ENCODE measurements at regions not wholly inside any gene's neighbourhood (a gene's known extent, or its start where the extent isn't known, plus 50 kb on each side); places are given as distances from the start of the nearest gene placed in this dataset.

DNA sequence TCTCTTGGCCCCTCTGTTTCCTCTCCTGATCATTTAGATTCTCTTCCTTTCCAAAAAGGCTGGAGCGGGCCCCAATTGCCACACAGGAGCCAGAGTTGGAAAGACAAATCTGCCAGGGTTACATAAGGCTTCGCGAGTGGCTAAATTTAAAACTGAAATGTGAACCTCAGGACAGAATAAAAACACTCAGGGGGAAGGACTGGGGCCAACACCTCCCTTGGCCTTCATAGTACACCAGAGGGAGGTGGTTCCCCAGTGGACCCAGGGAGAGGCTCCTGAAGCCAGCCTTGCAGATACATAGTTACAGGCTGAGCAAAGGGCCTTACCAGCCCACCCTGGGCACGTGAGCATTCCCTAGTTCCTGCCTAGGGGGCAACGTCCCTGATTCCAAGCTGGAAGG lies 150.1 kb downstream of the MN1 start:
- H3K27ac Mint-ChIP-seq (ENCODE audit: unreplicated experiment): no peak overlapping the region
- Histone ChIP-seq H3K27ac (ENCODE audit: low read depth, low read length) (no peak overlapping the region), H3K4me3 (ENCODE audit: insufficient read depth, low read depth, low read length) (no peak overlapping the region), H4K20me1 (ENCODE audit: insufficient read depth, low read length) (no peaks in the 10 kb centered on the region), H3K4me1 (ENCODE audit: insufficient read depth, low read length) (no peaks in the 10 kb centered on the region), H3K9ac (ENCODE audit: low read length) (no peak overlapping the region), H3K36me3 (ENCODE audit: insufficient read depth, low read length) (no peaks in the 10 kb centered on the region), H3K9me3 (ENCODE audit: insufficient read depth, low read depth, low read length) (no peaks in the 10 kb centered on the region), H3K27me3 (ENCODE audit: insufficient read depth, low read length) (peaks cover 26% of the 10 kb centered on the region), H3K79me2 (ENCODE audit: insufficient read depth, low read length) (no peaks in the 10 kb centered on the region), H3K4me2 (ENCODE audit: low read length) (no peak overlapping the region), H2AFZ (ENCODE audit: low read depth, low read length) (no peak overlapping the region)
- no peak for DNase-seq (ENCODE audit: low read depth)
- H3K4me1 Mint-ChIP-seq (ENCODE audit: low read depth, unreplicated experiment): no peaks in the 10 kb centered on the region
- TF ChIP-seq EZH2 (IDR thresholded peaks at IDR 0.05; ENCODE audit: insufficient read depth, low read length): no peak
- TF ChIP-seq, protein P1, sequence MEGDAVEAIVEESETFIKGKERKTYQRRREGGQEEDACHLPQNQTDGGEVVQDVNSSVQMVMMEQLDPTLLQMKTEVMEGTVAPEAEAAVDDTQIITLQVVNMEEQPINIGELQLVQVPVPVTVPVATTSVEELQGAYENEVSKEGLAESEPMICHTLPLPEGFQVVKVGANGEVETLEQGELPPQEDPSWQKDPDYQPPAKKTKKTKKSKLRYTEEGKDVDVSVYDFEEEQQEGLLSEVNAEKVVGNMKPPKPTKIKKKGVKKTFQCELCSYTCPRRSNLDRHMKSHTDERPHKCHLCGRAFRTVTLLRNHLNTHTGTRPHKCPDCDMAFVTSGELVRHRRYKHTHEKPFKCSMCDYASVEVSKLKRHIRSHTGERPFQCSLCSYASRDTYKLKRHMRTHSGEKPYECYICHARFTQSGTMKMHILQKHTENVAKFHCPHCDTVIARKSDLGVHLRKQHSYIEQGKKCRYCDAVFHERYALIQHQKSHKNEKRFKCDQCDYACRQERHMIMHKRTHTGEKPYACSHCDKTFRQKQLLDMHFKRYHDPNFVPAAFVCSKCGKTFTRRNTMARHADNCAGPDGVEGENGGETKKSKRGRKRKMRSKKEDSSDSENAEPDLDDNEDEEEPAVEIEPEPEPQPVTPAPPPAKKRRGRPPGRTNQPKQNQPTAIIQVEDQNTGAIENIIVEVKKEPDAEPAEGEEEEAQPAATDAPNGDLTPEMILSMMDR (IDR thresholded peaks at IDR 0.05; ENCODE audit: insufficient read depth, low read depth, low read length): no peak
- H3K9me3 Mint-ChIP-seq (ENCODE audit: unreplicated experiment): peaks cover 10% of the 10 kb centered on the region
- no peaks in the 10 kb centered on the region for H3K36me3 Mint-ChIP-seq (ENCODE audit: low read depth, unreplicated experiment)
- H3K27me3 Mint-ChIP-seq (ENCODE audit: low read depth, unreplicated experiment): peaks cover 37% of the 10 kb centered on the region
- no peak for FAIRE-seq
- no peak overlapping the region for H3K4me3 Mint-ChIP-seq (ENCODE audit: unreplicated experiment)

DNA sequence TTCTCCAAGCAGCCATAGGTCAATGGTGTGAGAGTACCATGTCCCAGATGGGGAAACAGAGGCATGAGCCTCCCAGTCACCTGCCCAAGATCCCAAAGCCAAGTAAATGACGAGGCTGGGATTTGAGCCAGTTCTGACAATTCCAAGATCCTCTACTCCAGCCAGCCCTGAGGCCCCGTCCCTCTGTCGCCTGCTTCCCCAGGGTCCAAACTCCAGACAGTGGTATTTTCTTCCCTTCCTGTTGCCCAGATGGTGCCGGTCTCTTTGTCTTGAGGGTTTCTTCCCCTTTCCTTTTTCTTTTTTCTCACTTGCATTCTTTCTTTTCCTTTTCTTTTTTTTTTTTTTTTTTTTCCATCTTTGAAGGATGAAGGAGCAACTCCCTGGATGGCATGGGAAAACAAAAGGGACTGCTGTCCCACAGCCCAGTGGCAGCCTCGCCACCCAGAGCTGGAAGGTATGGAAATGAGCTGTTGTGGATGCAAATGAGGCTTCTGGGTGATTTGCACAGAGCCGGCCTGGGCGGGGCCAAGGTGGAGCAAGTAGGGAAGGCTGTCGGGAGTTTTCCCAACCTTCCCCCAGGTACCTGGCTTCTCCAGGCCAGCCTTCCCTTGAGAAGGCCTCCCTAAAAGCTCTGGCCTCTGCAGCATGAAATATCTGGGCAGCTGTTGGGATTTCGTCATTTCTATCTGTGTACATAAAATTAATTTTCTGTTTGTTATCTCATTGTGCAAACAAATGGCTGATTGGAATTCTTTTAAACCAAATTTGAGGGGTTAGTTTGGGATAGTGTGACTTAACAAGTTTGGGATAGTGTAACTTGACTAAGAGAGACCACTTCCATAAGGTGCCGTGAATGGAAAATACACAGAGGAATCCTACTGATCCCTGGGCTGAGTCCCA lies 146.8 kb downstream of the MN1 start:
- Histone ChIP-seq H3K27ac (ENCODE audit: low read depth, low read length) (no peak overlapping the region), H2AFZ (ENCODE audit: low read depth, low read length) (no peak overlapping the region), H3K9ac (ENCODE audit: low read length) (no peak overlapping the region), H3K4me3 (ENCODE audit: insufficient read depth, low read depth, low read length) (no peak overlapping the region), H3K4me2 (ENCODE audit: low read length) (no peak overlapping the region), H3K36me3 (ENCODE audit: insufficient read depth, low read length) (no peaks in the 10 kb centered on the region), H3K9me3 (ENCODE audit: insufficient read depth, low read depth, low read length) (peaks cover 2% of the 10 kb centered on the region), H3K4me1 (ENCODE audit: insufficient read depth, low read length) (no peaks in the 10 kb centered on the region), H4K20me1 (ENCODE audit: insufficient read depth, low read length) (no peaks in the 10 kb centered on the region), H3K79me2 (ENCODE audit: insufficient read depth, low read length) (no peaks in the 10 kb centered on the region), H3K27me3 (ENCODE audit: insufficient read depth, low read length) (peaks cover 15% of the 10 kb centered on the region)
- FAIRE-seq (no peak), DNase-seq (ENCODE audit: low read depth) (no peak)
- H3K27me3 Mint-ChIP-seq (ENCODE audit: low read depth, unreplicated experiment): peaks cover 33% of the 10 kb centered on the region
- H3K4me1 Mint-ChIP-seq (ENCODE audit: low read depth, unreplicated experiment): no peaks in the 10 kb centered on the region
- H3K4me3 Mint-ChIP-seq (ENCODE audit: unreplicated experiment): no peak overlapping the region
- H3K27ac Mint-ChIP-seq (ENCODE audit: unreplicated experiment): no peak overlapping the region
- TF ChIP-seq EZH2 (IDR thresholded peaks at IDR 0.05; ENCODE audit: insufficient read depth, low read length): no peak
- TF ChIP-seq, protein P1 (IDR thresholded peaks at IDR 0.05; ENCODE audit: insufficient read depth, low read depth, low read length): no peak
- H3K36me3 Mint-ChIP-seq (ENCODE audit: low read depth, unreplicated experiment): peaks cover 2% of the 10 kb centered on the region
- peaks cover 10% of the 10 kb centered on the region for H3K9me3 Mint-ChIP-seq (ENCODE audit: unreplicated experiment)

Data from astrocyte (in vitro differentiated cells and primary cell).